ENCODE measurements at regions not wholly inside any gene's neighbourhood (a gene's known extent, or its start where the extent isn't known, plus 50 kb on each side); places are given as distances from the start of the nearest gene placed in this dataset.
"Not testable (repeated sequence)": the region's sequence is repeated elsewhere in the genome, so short reads cannot be mapped to it uniquely, and the experiment has no call there.

DNA sequence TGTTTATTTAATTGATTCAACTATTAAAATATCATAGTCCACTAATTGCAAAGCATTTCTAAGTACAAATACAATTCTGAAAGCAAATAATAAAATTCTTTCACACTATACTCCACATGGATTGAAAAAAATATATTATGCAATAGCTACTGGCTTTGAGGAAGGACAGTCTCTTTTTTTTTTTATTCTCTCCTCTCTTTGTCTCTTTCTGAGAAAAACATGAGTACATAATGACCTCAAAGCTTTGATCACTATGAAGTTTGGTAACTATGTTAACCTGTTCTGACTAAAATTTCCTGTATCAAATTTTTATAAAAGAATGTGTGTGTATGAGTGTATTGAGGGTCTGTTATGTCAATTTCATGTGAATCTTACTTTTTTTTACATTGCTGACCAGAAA is 96.2 kb downstream of the RGS2 start:
- DNase-seq (ENCODE audit: low read depth), result no peak

DNA sequence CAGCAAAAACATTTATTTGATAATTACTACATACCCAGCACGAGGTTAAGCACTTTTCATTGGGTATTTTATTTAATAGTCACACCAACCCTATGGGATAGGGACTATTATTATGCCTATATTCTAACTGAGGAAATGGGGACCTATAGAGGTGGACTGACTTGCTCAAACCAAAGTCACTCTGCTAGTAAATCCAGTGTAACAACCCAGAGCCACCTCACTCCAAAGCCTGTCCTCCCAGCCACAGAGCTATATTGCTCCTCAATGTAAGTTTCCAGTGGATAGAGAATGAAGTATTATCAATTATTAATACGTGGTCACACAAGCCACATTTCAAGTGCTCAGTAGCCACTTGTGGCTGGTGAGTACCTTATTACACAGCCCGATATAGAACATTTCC is 97.5 kb downstream of the RGS2 start:
- no peak for DNase-seq (ENCODE audit: low read depth)

DNA sequence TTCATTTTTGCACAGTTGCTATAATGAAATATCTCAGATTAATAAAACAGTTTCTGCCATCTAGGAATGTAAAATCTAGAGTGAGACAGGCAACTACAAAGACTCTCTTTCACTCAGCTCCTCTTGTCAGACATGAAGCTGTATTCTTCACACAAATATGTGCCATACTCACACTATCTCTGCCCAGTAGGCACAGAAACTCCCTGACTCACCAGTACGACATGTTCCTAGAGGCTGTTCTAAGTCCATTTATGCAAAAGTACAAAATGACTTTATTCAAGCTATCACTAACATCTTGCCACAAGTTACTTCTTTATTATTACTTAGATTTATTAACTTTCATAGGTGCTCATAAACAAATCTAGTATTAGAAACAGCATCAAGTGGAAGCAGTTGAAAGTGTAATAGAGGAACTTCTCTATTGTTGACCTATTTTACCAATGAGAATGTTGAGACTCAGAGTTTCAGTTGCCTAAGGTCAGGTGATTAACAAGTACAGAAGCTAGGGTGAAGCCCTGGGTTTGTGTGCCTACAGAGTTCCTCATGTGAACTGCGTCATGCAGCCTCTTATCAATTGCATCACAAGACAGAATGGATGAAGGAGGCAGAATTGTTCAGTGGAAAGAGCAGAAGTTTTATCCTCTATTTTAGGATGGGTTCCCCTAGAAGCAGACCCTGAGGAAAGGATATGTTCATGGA is 98.9 kb downstream of the RGS2 start:
- DNase-seq (ENCODE audit: low read depth), result no peak

DNA sequence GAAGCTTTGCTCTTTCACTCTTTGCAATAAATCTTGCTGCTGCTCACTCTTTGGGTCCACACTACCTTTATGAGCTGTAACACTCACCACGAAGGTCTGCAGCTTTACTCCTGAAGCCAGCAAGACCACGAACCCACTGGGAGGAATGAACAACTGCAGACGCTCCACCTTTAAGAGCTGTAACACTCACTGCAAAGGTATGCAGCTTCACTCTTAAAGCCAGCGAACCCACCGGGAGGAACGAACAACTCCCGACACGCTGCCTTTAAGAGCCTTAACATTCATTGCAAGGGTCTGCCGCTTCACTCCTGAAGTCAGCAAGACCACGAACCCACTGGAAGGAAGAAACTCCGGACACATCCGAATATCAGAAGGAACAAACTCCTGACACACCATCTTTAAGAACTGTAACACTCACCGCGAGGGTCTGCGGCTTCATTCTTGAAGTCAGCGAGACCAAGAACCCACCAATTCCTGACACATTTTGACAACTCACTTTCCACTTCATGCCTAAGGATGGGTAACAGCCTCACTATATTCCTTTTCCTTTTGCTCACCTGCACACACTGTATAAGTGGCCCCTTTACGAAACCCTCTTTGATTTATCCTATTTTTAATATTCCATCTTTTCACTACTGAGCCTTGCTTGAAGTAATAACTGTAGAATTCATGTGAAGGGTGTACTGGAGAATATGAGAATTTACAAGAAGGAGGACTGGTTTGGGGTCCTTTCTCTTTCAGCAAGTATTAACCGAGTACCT is 103.2 kb downstream of the RGS2 start:
- DNase-seq (ENCODE audit: low read depth), result not testable (repeated sequence)

DNA sequence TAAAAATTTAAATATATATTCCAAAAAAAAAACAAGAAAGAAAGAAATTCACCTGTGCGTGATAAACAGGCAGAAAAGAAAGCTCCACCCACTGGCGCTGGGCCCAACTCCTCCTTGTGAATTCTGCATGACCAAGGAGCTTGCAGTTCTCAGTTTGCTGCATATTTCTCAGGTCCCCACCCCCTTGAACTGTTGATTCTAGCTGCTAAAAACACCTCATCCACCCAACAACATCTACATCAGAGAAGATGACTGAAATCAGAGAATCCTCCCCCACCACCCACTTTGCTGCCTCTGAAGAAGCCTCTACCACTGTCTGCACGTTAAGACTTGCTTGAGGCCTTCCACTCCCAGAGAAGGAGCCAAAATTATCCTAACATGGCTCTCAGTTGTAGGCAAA is 104.8 kb downstream of the RGS2 start:
- DNase-seq (ENCODE audit: low read depth), result no peak

DNA sequence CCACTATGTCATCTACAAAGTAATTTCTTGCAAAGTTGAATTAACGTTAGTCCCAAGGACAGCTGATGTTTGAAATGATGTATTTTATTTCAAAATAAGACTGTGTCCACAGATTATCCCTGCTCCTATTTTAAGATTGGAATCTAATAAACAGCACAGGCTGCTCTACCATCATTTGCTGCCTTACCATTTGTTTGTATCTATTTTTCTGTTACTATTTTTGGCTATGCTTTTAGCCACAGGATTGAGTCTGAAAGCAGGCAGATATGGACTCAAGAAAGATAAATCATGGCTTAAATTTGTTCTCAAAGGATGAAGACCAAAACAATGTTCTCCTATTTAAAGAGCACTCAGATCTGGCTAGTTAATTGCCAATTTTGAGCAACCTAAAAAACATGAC is 105.3 kb downstream of the RGS2 start:
- DNase-seq (ENCODE audit: low read depth), result no peak

DNA sequence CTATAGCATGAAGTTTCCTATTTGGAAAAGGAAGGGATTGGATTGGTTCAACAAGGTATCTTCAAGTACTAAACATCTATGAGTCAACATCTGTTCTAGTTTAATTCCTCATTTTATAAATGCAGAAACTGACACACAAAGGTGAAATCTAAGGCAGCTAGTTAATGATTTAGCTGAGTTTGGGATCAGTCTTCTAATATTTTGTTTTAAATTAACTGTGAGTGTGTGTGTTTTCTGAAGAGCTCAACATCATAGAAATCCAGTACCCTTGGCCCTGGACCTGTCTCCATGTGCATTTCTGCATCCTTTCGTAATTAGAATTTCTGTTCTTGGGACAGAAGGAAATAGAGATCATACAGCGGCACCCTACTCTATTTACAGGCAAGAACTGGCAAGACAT is 105.9 kb downstream of the RGS2 start:
- no peak for DNase-seq (ENCODE audit: low read depth)

DNA sequence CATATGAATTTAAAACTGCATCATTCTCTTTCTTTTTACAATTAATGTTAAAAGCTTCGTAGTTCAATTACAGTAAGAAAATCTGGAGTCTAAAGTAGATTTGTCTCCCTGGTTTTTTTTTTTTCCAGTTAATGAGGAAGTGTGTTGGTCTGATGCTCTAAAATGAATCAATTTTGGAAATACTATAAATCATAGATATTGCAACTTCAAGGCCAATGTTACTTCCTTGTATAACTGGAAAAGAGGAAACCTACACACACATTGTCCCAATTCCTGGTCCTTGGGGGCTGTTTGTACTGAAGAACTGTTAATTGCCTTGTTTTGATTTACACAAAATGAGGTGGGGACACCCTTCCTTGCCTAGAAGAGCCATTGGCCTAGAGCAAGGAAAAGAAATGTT is 107.2 kb downstream of the RGS2 start:
- DNase-seq (ENCODE audit: low read depth), result no peak

DNA sequence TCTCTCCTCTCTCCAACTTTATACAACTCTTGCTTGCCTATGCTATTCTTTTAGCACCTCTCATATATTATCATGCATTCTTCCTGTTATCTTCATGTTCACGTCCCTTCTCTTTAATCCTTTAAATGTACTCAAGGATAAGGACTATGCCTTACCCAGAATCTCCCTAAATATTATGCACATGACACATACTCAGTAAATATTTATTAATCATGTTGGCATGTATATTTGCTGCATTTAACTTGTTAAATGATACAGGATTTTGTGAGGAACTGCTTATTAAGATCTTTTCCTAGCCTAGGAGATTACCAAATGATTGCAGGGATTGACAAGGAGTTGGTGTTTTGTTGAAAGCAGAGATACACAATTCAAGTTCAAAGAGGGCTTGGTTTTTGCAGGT is 109.4 kb downstream of the RGS2 start:
- DNase-seq (ENCODE audit: low read depth), result no peak

DNA sequence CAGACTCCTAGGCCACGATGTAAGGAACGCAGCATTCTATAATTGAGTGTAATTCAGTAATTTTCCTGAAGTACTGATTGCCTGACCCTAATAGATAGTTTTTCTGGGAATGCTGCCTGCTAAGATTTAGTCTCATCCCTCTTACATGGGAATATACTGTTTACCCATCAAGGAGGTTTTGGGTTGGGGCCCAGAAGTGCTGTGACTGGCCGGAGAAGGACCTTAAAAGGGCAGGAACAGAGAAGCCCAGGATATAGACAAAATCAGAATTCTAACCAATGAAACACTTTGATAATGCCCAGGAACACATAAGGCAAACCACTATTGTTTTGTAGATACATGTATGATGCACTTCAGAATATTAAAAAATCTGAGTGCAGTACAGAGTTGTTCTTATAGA is 111.6 kb downstream of the RGS2 start:
- DNase-seq (ENCODE audit: low read depth), result no peak

DNA sequence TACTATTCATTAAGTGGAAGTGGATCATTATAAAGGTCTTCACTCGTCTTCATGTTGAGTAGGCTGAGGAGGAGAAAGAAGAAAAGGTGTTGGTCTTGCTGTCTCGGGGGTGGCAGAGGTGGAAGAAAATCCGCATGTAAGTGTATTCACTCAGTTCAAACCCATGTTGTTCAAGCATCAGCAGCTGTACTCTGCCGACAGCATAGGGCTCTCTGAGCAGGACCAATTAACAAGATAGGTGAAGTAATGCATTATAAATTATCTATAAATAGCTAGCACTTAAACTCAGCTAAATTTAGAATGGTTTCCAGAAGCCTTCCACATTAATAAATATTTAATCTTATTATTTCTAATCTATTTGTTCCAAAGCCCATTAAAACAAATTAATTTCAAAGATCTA is 116.8 kb downstream of the RGS2 start:
- DNase-seq (ENCODE audit: low read depth), result no peak

DNA sequence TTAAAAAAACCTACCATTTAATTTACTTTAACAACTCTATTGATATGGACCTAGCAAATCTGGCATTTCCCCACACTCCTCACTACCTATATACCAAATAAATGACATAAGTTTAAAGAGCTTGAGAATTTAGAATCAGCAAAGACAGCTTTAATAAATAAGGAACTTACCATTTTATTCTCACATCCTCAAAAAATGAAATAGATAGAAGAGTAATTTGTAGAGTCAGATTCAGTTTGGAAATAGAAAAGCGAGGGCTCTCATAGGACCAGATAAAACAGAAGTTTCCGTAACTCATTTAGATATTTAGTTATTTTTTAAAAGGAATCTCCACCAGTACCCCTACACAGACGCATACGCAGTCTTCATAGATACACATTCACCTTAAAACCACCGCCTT is 117.9 kb downstream of the RGS2 start:
- no peak for DNase-seq (ENCODE audit: low read depth)

DNA sequence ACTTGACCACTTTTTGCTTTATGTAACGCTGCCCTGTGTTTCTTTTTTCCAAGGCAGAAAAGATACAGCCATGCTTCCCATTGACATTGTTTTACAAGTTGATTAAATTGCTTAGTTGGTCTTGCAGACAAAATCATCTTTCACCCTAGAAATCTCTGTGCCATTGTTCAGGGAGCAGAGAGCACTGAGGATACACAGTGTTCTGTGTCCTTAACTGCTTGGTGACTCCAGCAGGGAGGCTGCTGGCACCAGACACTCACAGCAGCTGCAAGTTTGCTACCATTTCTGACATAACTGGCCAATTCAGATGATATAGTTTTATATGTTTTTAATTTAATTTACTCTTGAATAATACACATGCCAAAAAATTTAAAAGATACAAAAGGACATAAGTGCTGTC is 118.7 kb downstream of the RGS2 start:
- DNase-seq (ENCODE audit: low read depth), result no peak

DNA sequence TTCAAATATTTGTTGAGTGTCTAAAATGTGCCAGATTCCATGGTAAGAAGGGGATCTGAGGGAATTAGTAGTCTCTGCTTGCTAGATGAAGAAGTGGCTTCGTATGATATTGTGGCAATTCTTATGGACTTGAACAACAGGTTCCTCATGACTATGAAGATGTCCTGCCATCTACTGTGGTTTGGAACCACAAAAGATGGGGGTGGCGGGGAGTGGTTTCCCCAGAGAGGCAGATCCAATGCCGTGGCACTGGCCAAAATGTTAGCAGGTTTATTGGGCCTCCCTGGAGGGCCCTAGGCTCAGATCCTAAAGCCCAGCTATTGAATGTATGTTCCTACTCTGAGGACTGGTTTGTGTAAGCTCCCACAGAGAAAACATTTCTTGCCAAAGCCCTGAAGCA is 120.8 kb downstream of the RGS2 start:
- no peak for DNase-seq (ENCODE audit: low read depth)

DNA sequence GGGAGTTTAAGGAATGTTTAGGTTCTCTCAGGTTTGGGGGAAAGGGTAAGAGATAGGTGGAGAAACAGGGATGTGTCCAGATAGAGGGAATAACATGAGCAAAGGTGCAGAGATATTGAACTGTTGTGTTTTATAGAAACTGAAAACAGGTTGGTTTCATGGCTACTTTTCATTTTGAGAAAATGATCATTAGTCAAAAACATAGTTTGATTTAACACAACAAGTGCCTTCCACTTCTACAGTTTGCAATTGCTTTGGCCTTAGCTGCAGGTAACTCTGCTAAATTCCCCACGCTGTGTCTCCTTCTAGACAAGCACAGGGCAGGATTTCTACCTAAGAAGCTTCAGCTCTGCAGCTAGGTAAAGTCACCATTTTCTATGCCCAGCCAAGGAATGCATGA is 124.9 kb downstream of the RGS2 start:
- DNase-seq (ENCODE audit: low read depth), result no peak

DNA sequence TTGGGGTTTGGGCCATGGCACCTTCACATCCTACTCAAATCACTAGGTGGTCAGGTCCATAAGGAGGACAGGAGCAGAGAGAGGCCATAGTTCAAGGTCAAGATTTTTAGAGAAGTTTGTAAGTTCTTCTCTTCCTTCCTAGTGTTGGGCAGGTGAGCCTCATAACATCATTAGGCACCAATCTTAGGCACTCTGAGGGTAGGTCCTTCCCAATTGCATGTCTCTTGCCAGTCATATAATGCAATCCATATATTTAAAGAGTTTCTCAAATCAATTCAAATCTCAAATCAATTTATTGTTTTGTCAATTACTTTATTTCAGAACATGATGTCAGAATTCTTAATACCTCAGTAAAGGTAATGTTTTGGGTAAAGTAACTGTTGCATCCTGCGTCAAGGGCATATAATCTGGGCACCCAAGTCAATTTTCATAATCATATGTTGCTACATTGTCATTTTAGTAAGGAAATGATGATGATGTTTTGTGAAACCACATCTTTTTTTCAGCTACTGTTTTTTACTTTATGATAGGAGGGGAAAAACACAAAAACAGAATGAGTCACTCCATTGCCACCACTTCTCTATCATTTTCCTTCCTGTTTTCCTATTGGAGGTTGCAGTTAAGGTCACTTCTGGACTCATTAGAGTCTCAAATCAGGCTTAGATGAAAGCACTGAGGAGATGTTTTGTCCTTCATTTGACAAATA is 122.7 kb downstream of the UCHL5 start:
- DNase-seq (ENCODE audit: low read depth), result no peak

DNA sequence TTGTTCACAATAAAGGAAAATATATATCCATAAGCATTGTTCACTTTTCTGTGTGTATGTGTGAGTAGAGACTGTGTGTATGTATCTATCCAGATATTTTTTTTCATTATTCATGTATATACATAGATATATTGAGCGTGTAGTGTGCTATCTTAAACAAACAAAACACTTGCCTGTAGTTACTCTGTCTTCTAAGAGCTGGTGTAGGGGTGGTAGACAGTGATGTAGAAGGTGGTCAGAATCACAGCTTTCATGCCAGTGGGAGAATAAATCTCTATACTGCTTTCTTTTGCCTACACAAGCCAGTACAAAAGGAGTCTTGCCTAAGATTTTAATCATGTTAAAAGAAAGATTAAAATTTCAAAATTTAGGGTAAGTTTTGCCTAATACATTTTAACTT is 122.0 kb downstream of the UCHL5 start:
- no peak for DNase-seq (ENCODE audit: low read depth)

DNA sequence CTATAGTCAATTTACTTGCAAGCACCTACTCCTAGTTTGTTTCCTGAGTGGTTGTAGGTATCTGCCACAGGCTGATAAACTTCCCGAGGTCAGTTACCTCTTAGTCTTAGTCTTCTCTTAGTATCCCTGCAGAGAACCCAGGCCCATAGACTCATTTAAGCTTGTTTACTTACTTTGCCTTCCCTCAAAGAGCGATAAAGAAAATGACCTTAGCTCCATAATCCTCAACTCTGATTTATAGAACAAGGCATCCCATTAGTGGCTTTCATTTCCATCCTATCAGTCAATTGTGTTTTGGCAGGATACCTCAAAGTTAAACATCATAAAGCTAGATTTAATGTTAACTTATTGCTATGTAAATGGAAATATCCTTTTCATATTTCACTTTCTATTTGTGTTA is 119.7 kb downstream of the UCHL5 start:
- no peak for DNase-seq (ENCODE audit: low read depth)

DNA sequence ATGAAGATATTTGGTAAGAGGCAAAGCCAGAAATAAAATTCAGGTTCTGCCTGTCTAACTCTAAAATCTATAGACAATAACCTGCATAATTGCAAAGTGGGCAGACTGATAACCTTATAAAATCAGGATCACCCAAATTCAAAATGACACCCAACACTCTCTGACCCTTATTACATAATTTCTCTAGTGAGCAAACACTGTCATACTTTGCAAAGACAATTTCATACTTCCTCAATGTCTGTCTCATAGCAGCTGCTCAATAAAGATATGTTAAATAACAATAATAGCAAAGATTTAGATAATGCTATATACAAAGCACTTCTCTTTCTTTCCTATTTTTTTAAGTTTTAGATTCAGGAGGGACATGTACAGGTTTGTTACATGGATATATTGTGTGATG is 118.5 kb downstream of the UCHL5 start:
- no peak for DNase-seq (ENCODE audit: low read depth)

DNA sequence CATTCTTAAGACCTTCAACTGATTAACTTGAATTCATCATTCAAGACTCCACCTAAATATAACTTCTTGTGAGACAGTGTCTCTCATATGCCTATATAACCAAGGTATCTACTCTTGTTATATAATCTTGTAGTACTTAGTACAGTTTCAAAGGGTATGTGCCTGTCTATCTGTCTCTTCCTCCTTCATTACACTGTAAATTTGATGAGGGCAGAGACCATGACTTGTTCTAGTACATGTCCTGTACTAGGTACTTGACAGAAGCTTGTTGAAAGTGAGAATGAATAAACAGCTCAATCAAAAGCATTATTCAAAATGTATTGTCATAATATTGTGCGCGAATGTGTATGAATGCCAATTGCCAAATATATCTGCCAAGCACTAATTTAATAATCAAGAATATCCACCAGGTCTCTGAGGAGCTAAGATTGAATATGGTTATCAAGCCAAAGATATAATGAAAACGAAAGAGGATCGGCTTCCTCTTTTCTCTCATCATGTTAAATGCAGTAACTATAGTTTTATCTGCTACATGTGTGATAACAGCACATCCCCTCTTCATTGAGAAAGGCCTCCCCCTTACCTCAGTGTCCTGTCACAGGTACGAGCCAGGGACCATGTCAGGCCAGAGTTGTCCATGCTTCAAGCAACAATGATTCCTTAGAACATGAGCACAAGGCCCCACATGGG is 117.3 kb downstream of the UCHL5 start:
- no peak for DNase-seq (ENCODE audit: low read depth)

DNA sequence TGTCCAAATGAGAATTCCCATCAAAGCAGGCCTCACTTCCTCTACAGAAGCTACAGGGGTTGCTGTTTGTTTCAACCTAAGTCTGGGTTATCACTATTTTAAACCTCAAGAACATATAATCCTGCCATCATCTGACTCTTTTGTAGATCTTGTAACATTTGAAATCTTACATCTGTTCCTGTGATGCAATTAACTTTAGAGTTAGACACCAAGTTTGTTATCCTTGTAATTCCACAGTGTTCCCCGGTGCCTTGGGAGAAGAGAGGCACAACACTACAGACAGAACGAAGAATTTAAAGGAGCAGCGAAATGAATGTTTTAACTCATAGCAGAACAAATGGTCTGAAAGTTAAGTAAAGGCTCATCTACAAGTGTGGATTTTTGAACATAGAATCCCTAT is 116.1 kb downstream of the UCHL5 start:
- DNase-seq (ENCODE audit: low read depth), result no peak

DNA sequence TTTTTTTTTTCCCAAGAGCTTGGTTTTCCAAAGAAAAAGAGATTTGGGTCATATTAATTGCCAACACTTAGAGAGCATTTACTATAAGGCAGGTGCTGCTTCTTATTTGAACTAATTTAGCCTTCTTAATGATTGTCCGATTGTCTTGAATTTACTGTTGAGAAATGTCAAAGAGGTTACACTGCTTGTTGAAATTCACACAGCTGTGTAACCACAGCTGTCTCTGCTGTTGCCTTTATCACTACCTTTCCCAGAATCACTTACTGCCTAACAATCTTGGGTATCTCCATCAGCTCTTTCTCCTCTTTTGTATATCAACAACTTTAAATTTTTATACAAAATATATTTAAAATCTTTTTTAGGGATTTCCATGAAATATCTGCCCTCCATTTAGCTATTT is 115.6 kb downstream of the UCHL5 start:
- no peak for DNase-seq (ENCODE audit: low read depth)

Data from Daoy (cell line).